ENCODE measurements at regions not wholly inside any gene's neighbourhood (a gene's known extent, or its start where the extent isn't known, plus 50 kb on each side); places are given as distances from the start of the nearest gene placed in this dataset.

- no peak for DNase-seq
Measured at GRCh38 chr4:189313064-189313463, 627.6 kb upstream of the FRG1 start.

GRCh38 chr4:189313861-189314513 lies 626.7 kb upstream of the FRG1 start:
- no peak for DNase-seq

GRCh38 chr4:189322426-189322825 lies 618.2 kb upstream of the FRG1 start:
- DNase-seq, result no peak

GRCh38 chr4:189341881-189342280 lies 598.8 kb upstream of the FRG1 start:
- no peak for DNase-seq

GRCh38 chr4:189355590-189355989 lies 585.1 kb upstream of the FRG1 start:
- no peak for DNase-seq

GRCh38 chr4:189362364-189362763 lies 578.3 kb upstream of the FRG1 start:
- DNase-seq, result no peak

GRCh38 chr4:189364032-189364449 lies 576.6 kb upstream of the FRG1 start:
- no peak for DNase-seq

GRCh38 chr4:189365451-189365850 lies 575.2 kb upstream of the FRG1 start:
- DNase-seq, result no peak

- DNase-seq, result no peak
Measured at GRCh38 chr4:189367832-189368231, 572.8 kb upstream of the FRG1 start.

GRCh38 chr4:189374176-189374575 lies 566.5 kb upstream of the FRG1 start:
- no peak for DNase-seq

GRCh38 chr4:189376901-189377300 lies 563.8 kb upstream of the FRG1 start:
- DNase-seq, result no peak

GRCh38 chr4:189377569-189377968 lies 563.1 kb upstream of the FRG1 start:
- no peak for DNase-seq

- no peak for DNase-seq
Measured at GRCh38 chr4:189385098-189385497, 555.6 kb upstream of the FRG1 start.

- no peak for DNase-seq
Measured at GRCh38 chr4:189385579-189385978, 555.1 kb upstream of the FRG1 start.

GRCh38 chr4:189396435-189396834 lies 544.2 kb upstream of the FRG1 start:
- no peak for DNase-seq

- DNase-seq, result no peak
Measured at GRCh38 chr4:189404271-189404670, 536.4 kb upstream of the FRG1 start.

- no peak for DNase-seq
Measured at GRCh38 chr4:189409158-189409557, 531.5 kb upstream of the FRG1 start.

- DNase-seq, result no peak
Measured at GRCh38 chr4:189414021-189414420, 526.7 kb upstream of the FRG1 start.

- DNase-seq, result no peak
Measured at GRCh38 chr4:189420572-189420971, 520.1 kb upstream of the FRG1 start.

GRCh38 chr4:189436207-189436606 lies 504.5 kb upstream of the FRG1 start:
- DNase-seq, result no peak

- no peak for DNase-seq
Measured at GRCh38 chr4:189440716-189441115, 500.0 kb upstream of the FRG1 start.

- no peak for DNase-seq
Measured at GRCh38 chr4:189443341-189443740, 497.3 kb upstream of the FRG1 start.

GRCh38 chr4:189445613-189446012 lies 495.1 kb upstream of the FRG1 start:
- no peak for DNase-seq

GRCh38 chr4:189463734-189464133 lies 476.9 kb upstream of the FRG1 start:
- DNase-seq, result no peak

- no peak for DNase-seq
Measured at GRCh38 chr4:189494407-189494806, 446.3 kb upstream of the FRG1 start.

GRCh38 chr4:189497516-189497915 lies 443.2 kb upstream of the FRG1 start:
- DNase-seq, result no peak

Measured in stimulated activated CD4-positive, alpha-beta T cell treated with anti-CD3 and anti-CD28 coated beads, Interleukin-1b, Interleukin-23, amount 100 ng/mL, for 48 hours (primary cell).